AG04450 (cell line): ENCODE measurements at regions not wholly inside any gene's neighbourhood (a gene's known extent, or its start where the extent isn't known, plus 50 kb on each side); places are given as distances from the start of the nearest gene placed in this dataset.

ENCODE experiments used
- CTCF ChIA-PET: fragments of 300-600, 350-600 bp; formaldehyde crosslinking; extraction: SDS; loops from one replicate; lab custom pipeline; 2022; ENCODE audit warnings: antibody characterized with exemption, inconsistent platforms; lab: Charles Lee
- POLR2A ChIA-PET: fragments of 350-600 bp; formaldehyde crosslinking; extraction: SDS; loops from one replicate; lab custom pipeline; 2021; ENCODE audit warnings: antibody characterized with exemption, inconsistent platforms; lab: Yijun Ruan, JAX
- DNase-seq: peaks from one replicate; pipeline ENCODE4 v3.0.0-alpha.2; 2011; ENCODE audit warnings: low read depth, low spot score
- H3K27ac ChIP-seq: one replicate; pipeline ENCODE4 v1.5.1; 2012; ENCODE audit warnings: low read depth, low read length, control low read depth
- H3K27me3 ChIP-seq: one replicate; pipeline ENCODE4 v1.6.0; 2012; ENCODE audit warnings: low read length; ENCODE audit not compliant: control insufficient read depth, insufficient read depth
- H3K4me3 ChIP-seq: 2 replicates; pipeline ENCODE4 v1.5.1; 2011; ENCODE audit warnings: mild to moderate bottlenecking, low read depth, low read length, control low read depth
- H3K9me3 ChIP-seq: 2 replicates; pipeline ENCODE4 v1.5.1; 2012; ENCODE audit warnings: low read length; ENCODE audit not compliant: control insufficient read depth, insufficient read depth
- TF ChIP-seq, protein P1 (sequence below): IDR thresholded peaks from 2 replicates; pipeline ENCODE4 v1.5.1; 2011; ENCODE audit warnings: low read depth, low read length, control low read depth, inconsistent platforms

DNA sequence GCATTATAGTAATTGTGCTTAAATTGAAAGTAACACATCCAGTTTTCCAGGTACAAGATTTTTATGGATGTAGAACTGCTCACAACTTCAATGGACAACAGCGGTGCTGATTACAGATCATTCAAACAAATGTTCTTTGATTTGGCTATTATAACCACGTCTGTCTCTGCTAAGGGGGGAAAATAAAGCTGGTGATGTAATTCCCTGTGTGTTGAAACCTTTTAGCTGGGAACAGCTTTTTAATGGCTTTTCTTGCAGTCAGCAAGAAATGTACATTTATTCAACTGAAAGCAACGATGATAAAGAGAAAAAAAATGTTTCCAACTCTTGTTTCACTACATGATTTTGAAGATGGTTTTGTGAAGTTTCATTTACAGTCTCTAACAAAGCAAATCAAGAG, 431.9 kb upstream of the AGTR1 start:
- Histone ChIP-seq H3K27ac (no peak overlapping the region), H3K9me3 (no peaks in the 10 kb centered on the region), H3K27me3 (no peaks in the 10 kb centered on the region), H3K4me3 (no peak overlapping the region)
- DNase-seq, result no peak
- TF ChIP-seq, protein P1, sequence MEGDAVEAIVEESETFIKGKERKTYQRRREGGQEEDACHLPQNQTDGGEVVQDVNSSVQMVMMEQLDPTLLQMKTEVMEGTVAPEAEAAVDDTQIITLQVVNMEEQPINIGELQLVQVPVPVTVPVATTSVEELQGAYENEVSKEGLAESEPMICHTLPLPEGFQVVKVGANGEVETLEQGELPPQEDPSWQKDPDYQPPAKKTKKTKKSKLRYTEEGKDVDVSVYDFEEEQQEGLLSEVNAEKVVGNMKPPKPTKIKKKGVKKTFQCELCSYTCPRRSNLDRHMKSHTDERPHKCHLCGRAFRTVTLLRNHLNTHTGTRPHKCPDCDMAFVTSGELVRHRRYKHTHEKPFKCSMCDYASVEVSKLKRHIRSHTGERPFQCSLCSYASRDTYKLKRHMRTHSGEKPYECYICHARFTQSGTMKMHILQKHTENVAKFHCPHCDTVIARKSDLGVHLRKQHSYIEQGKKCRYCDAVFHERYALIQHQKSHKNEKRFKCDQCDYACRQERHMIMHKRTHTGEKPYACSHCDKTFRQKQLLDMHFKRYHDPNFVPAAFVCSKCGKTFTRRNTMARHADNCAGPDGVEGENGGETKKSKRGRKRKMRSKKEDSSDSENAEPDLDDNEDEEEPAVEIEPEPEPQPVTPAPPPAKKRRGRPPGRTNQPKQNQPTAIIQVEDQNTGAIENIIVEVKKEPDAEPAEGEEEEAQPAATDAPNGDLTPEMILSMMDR, result no peak
- ChIA-PET CTCF (no interaction called here), POLR2A (no interaction called here)

DNA sequence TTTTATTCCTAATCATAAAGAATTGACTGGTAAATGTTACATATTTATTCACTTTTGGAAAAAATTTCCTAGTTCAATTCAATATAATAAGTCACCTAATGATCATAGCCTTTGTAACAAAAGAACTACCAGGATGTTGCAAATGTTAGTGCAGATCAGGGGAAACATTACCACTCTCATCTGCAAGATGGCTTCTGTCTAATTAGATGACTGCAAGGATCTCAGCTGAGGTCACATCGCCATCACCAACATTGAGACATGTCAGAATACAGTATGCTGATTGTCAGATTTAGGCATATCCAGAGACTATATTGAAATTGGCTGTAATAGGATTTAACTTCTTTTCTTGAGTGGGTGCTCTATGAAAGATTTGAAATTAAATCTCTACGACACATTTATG, 431.4 kb upstream of the AGTR1 start:
- no peak overlapping the region for H3K4me3 ChIP-seq
- no peaks in the 10 kb centered on the region for H3K9me3 ChIP-seq
- H3K27me3 ChIP-seq, result no peaks in the 10 kb centered on the region
- ChIA-PET CTCF (no interaction called here), POLR2A (no interaction called here)
- no peak overlapping the region for H3K27ac ChIP-seq
- no peak for DNase-seq
- TF ChIP-seq, protein P1, result no peak

DNA sequence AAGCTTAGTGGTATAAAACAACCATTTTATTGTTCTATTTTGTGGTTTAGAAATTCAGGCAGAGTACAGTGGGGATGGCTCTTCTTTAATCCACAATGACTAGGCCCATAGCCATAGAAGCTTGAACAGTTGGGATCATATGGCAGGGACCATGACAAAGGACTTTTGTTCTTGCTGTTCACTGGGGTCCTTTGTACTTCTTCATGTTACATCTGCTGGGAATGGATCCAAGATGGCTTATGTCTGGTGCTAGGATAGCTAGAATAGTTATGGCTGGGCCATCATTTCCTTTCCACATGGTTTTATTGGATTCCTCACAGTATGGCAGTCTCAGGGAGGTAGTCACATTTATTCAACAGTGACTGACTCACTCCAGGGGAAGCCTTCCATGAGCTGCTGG, 427.9 kb upstream of the AGTR1 start:
- Histone ChIP-seq H3K27ac (no peak overlapping the region), H3K27me3 (no peaks in the 10 kb centered on the region), H3K4me3 (no peak overlapping the region), H3K9me3 (no peaks in the 10 kb centered on the region)
- TF ChIP-seq, protein P1, result no peak
- ChIA-PET CTCF (no interaction called here), POLR2A (no interaction called here)
- DNase-seq, result no peak

DNA sequence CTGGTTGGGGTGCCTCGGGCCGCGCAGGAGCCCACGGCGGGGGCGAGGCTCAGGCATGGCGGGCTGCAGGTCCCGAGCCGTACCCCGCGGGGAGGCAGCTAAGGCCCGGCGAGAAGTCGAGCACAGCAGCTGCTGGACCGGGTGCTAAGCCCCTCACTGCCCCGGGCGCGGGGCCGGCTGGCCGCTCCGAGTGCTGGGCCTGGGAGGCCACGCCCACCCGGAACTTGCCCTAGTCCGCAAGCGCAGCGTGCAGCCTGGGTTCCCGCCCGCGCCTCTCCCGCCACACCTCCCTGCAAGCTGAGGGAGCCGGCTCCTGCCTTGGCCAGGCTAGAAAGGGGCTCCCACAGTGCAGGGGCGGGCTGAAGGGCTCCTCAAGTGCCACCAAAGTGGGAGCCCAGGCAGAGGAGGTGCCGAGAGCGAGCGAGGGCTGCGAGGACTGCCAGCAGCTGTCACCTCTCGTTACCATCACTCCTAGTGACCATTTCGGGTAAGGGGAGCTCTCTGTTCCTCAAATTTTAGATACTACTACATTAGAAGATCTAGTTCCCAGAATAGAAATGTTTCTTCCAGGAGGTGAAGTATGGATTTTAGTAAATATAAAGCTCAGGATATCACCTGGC, 417.0 kb upstream of the AGTR1 start:
- no peaks in the 10 kb centered on the region for H3K27me3 ChIP-seq
- CTCF ChIA-PET, result no interaction called here

DNA sequence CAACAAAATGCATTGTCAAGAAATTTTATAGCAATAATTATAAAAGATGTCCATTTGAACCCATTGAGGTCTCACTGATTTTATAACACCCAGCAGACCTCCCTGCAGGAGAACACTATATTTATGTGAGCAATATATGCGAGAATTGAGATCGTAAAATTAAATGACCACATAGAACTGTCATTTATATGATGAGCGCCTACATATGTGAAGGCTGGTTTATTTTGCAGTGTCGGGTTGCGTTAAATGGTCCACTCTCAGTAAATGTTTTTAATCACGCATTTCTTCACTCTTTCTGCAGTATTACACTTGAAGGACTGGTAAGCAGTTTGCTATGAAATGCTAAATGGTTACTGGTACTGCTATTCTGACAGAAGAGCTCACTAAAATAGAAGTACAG, 408.5 kb upstream of the AGTR1 start:
- ChIA-PET POLR2A (no interaction called here), CTCF (no interaction called here)

More for the DNA sequence above, 417.0 kb upstream of the AGTR1 start:
- H3K4me3 ChIP-seq, result no peak overlapping the region
- peaks cover 3% of the 10 kb centered on the region; the same call in 1 of the 2 replicates for H3K9me3 ChIP-seq
- no peak for DNase-seq
- POLR2A ChIA-PET, result no interaction called here
- TF ChIP-seq, protein P1, result no peak
- no peak overlapping the region for H3K27ac ChIP-seq

More for the DNA sequence above, 408.5 kb upstream of the AGTR1 start:
- TF ChIP-seq, protein P1, result no peak
- no peak overlapping the region for H3K27ac ChIP-seq
- H3K27me3 ChIP-seq, result no peaks in the 10 kb centered on the region
- no peak overlapping the region for H3K4me3 ChIP-seq
- no peaks in the 10 kb centered on the region for H3K9me3 ChIP-seq
- DNase-seq, result no peak
